ENCODE measurements at regions not wholly inside any gene's neighbourhood (a gene's known extent, or its start where the extent isn't known, plus 50 kb on each side); places are given as distances from the start of the nearest gene placed in this dataset.

- TF ChIP-seq CTCF (IDR thresholded peaks at IDR 0.05) = no peak
- H3K4me3 ChIP-seq = no peak overlapping the region
- no peaks in the 10 kb centered on the region for H3K4me1 ChIP-seq
- no peak overlapping the region for H3K27ac ChIP-seq
- intact Hi-C loops (cut with DNase I) = no loop called here
- no peaks in the 10 kb centered on the region for H3K27me3 ChIP-seq
- DNase-seq (ENCODE audit: low spot score in 2 of 2) = no peak
- no peaks in the 10 kb centered on the region for H3K9me3 ChIP-seq
- H3K36me3 ChIP-seq = no peaks in the 10 kb centered on the region
Measured at GRCh38 chr7:85287106-85287825, 100.4 kb upstream of the SEMA3D start.

GRCh38 chr7:85286446-85286845 lies 99.6 kb upstream of the SEMA3D start:
- no peak for TF ChIP-seq CTCF (IDR thresholded peaks at IDR 0.05)
- H3K27me3 ChIP-seq = no peaks in the 10 kb centered on the region
- no peak for DNase-seq (ENCODE audit: low spot score in 2 of 2)
- intact Hi-C loops (cut with DNase I) = no loop called here
- H3K4me1 ChIP-seq = no peaks in the 10 kb centered on the region
- no peak overlapping the region for H3K27ac ChIP-seq
- H3K4me3 ChIP-seq = no peak overlapping the region
- H3K9me3 ChIP-seq = no peaks in the 10 kb centered on the region
- H3K36me3 ChIP-seq = no peaks in the 10 kb centered on the region

GRCh38 chr7:85285527-85285926 lies 98.7 kb upstream of the SEMA3D start:
- no peak for TF ChIP-seq CTCF (IDR thresholded peaks at IDR 0.05)
- no peaks in the 10 kb centered on the region for H3K4me1 ChIP-seq
- no peaks in the 10 kb centered on the region for H3K9me3 ChIP-seq
- no peaks in the 10 kb centered on the region for H3K36me3 ChIP-seq
- H3K4me3 ChIP-seq = no peak overlapping the region
- intact Hi-C loops (cut with DNase I) = no loop called here
- H3K27ac ChIP-seq = no peak overlapping the region
- DNase-seq (ENCODE audit: low spot score in 2 of 2) = no peak
- no peaks in the 10 kb centered on the region for H3K27me3 ChIP-seq

- TF ChIP-seq CTCF (IDR thresholded peaks at IDR 0.05) = no peak
- Histone ChIP-seq H3K4me1 (no peaks in the 10 kb centered on the region), H3K4me3 (no peak overlapping the region), H3K27ac (no peak overlapping the region), H3K9me3 (no peaks in the 10 kb centered on the region), H3K27me3 (no peaks in the 10 kb centered on the region), H3K36me3 (no peaks in the 10 kb centered on the region)
- intact Hi-C loops (cut with DNase I) = no loop called here
- DNase-seq (ENCODE audit: low spot score in 2 of 2) = no peak
Measured at GRCh38 chr7:85275204-85275603, 88.3 kb upstream of the SEMA3D start.

- Histone ChIP-seq H3K27ac (no peak overlapping the region), H3K36me3 (no peaks in the 10 kb centered on the region), H3K27me3 (no peaks in the 10 kb centered on the region), H3K9me3 (no peaks in the 10 kb centered on the region), H3K4me3 (no peak overlapping the region), H3K4me1 (no peaks in the 10 kb centered on the region)
- no peak for DNase-seq (ENCODE audit: low spot score in 2 of 2)
- TF ChIP-seq CTCF (IDR thresholded peaks at IDR 0.05) = no peak
- intact Hi-C loops (cut with DNase I) = no loop called here
Measured at GRCh38 chr7:85274454-85274853, 87.6 kb upstream of the SEMA3D start.

- no peak for DNase-seq (ENCODE audit: low spot score in 2 of 2)
- Histone ChIP-seq H3K4me1 (no peaks in the 10 kb centered on the region), H3K4me3 (no peak overlapping the region), H3K27me3 (no peaks in the 10 kb centered on the region), H3K36me3 (no peaks in the 10 kb centered on the region), H3K9me3 (no peaks in the 10 kb centered on the region), H3K27ac (no peak overlapping the region)
- intact Hi-C loops (cut with DNase I) = no loop called here
- TF ChIP-seq CTCF (IDR thresholded peaks at IDR 0.05) = no peak
Measured at GRCh38 chr7:85262891-85263290, 76.0 kb upstream of the SEMA3D start.

Measured in ascending aorta (tissue), 2 donors.